ENCODE measurements at regions not wholly inside any gene's neighbourhood (a gene's known extent, or its start where the extent isn't known, plus 50 kb on each side); places are given as distances from the start of the nearest gene placed in this dataset.
"Not testable (repeated sequence)": the region's sequence is repeated elsewhere in the genome, so short reads cannot be mapped to it uniquely, and the experiment has no call there.

DNA sequence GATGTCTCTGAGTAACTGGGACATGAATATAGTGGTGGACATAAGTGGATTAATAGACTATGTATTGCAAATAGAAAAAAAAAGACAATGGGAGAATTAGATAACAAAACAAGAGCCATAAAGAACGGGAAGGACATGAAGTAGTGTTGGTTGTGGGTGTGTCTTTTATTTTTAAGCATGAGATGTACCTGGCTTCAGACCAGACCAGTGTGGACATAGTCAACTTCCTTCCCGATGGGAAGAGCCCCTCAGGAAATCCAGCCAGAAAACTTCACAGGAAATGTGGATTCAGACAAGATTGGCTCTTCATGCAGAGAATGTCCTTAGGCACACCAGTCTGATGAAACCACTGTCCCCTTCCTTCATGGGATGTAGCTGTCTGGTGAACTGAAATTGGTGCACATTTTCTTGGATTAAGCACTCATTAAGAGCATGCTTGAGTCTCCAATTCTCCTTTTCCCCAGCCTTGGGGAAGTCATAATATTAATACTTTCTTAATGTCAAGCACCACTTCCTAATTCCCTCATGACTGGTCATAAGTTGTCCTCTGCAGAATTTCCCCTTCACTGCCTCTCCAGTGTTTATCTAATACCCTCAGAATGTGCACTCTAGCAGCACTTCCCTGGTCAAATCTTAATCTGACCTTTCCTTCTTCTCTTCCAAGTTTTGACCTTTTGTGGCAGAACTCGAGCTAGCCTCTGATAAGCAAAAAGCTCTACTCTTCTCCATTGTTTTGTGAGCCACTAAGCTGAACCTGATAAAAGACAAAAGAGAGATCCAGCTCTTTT lies 350.6 kb upstream of the MAF start:
- intact Hi-C loops (cut with DNase I) = no loop called here
- ATAC-seq = no peak
- no peak for DNase-seq (ENCODE audit: low spot score)

DNA sequence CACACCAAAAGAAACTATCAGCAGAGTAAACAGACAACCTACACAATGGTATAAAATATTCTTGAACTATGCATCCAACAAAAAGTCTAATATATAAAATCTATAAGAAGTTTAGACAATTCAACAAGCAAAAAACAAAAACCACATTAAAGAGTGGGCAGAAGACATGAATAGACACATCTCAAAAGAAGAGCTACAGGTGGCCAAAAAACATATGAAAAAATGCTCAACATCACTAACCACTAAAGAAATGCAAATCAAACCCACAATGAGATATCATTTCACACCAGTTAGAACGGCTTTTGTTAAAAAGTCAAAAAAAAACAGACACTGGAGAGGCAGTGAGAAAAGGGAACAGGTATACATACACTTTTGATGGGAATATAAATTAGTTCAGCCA lies 348.9 kb upstream of the MAF start:
- intact Hi-C loops (cut with DNase I) = no loop called here
- ATAC-seq (no peak), DNase-seq (ENCODE audit: low spot score) (no peak)

DNA sequence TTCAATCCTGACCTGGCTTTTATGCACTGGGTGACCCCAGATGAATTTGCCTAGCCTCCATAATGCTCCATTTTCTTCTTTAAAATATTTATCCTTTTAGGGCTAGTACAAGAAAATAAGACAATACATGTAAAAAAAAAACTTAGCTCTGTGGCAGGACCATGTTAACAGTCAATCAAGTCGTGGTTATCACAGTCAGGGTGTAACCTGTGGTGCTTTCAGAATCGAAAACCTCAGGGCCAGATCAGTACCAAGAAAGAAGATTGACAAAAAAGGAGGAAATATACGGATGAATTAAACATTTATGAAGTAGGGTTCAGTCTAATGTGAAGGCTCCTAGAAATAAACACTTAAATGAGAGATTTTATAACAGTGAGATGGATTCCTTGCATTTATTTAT lies 347.2 kb upstream of the MAF start:
- intact Hi-C loops (cut with DNase I) = no loop called here
- ATAC-seq = no peak
- no peak for DNase-seq (ENCODE audit: low spot score)

- ATAC-seq (no peak), DNase-seq (ENCODE audit: low spot score) (no peak)
- intact Hi-C loops (cut with DNase I) = no loop called here
Observed at GRCh38 chr16:79946252-79946651, 345.7 kb upstream of the MAF start.

- no peak for DNase-seq (ENCODE audit: low spot score)
- intact Hi-C loops (cut with DNase I) = no loop called here
- ATAC-seq = no peak
Observed at GRCh38 chr16:79943736-79944135, 343.2 kb upstream of the MAF start.

- DNase-seq (ENCODE audit: low spot score) (no peak), ATAC-seq (no peak)
- intact Hi-C loops (cut with DNase I) = no loop called here
Observed at GRCh38 chr16:79938575-79938974, 338.0 kb upstream of the MAF start.

GRCh38 chr16:79937671-79938070 lies 337.1 kb upstream of the MAF start:
- ATAC-seq; DNase-seq (ENCODE audit: low spot score); intact Hi-C loops (cut with DNase I): not testable (repeated sequence)

DNA sequence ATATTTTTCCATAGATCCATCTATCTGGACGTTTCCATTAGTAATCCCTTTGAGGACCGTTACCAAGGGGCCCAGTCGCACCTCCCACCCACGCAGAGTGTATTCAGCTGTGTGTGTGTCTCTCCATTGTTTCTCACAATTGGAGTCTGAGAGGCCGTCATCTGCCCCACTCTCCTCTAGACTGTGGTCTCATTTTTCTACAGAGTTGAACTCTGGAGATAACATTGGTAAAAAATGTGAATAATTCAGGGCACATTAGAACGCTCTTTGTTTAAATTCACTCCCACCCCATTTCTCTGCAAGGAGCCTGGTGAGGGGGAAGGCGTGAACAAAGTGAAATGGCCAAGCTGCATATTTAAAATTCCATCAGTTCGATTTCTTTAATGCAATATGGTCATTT lies 333.1 kb upstream of the MAF start:
- ATAC-seq (no peak), DNase-seq (ENCODE audit: low spot score) (no peak)
- intact Hi-C loops (cut with DNase I) = no loop called here

DNA sequence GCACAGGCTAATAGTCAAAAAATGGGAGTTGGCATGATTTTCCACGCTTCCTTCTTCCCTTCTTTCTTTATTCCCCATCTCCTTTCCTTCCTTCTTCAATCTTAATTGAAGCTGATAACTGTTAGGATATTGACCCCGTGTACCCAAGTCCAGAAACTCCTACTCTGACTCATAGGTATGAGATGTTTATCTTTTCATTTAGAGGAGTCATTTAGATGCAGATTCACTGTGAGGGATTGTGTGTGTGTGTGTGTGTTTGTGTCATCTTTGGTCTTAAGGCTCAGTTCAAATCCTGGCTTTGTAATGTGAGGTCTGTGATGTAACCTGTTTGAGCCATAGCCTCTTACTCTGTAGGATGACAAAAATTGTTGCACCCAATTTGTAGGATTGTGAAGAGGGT lies 332.0 kb upstream of the MAF start:
- intact Hi-C loops (cut with DNase I) = no loop called here
- DNase-seq (ENCODE audit: low spot score) = no peak
- ATAC-seq = no peak

GRCh38 chr16:79931721-79932120 lies 331.2 kb upstream of the MAF start:
- ATAC-seq = no peak
- intact Hi-C loops (cut with DNase I) = no loop called here
- DNase-seq (ENCODE audit: low spot score) = no peak

- ATAC-seq (peak; percentile 32), DNase-seq (ENCODE audit: low spot score) (no peak)
- intact Hi-C loops (cut with DNase I) = no loop called here
Observed at GRCh38 chr16:79929260-79929965, 328.9 kb upstream of the MAF start.

GRCh38 chr16:79928142-79928873 lies 327.8 kb upstream of the MAF start:
- no peak for ATAC-seq
- intact Hi-C loops (cut with DNase I) = no loop called here
- no peak for DNase-seq (ENCODE audit: low spot score)

- intact Hi-C loops (cut with DNase I) = no loop called here
- ATAC-seq (no peak), DNase-seq (ENCODE audit: low spot score) (no peak)
Observed at GRCh38 chr16:79926451-79927205, 326.1 kb upstream of the MAF start.

GRCh38 chr16:79923431-79923830 lies 322.9 kb upstream of the MAF start:
- ATAC-seq (no peak), DNase-seq (ENCODE audit: low spot score) (no peak)
- intact Hi-C loops (cut with DNase I) = no loop called here

DNA sequence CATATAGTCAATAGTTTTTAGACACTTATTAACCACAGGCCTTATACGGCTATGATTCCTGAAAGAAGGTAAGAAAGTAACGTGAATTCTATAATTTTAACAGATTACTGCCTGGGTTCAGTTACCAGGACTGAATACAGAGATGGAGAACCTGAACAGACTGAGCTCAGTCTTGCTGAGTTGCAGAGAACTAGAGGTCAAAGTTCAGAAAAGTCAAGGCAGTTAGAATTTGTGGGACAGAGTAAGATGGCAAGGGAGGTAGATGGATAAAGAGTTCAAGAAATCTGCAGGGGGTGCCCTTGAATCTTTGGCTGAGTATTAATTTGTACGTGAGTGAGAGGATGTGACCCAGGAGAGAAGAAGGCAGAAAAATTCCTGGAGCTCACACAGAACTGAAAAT lies 320.1 kb upstream of the MAF start:
- ATAC-seq = no peak
- DNase-seq (ENCODE audit: low spot score) = no peak
- intact Hi-C loops (cut with DNase I) = no loop called here

DNA sequence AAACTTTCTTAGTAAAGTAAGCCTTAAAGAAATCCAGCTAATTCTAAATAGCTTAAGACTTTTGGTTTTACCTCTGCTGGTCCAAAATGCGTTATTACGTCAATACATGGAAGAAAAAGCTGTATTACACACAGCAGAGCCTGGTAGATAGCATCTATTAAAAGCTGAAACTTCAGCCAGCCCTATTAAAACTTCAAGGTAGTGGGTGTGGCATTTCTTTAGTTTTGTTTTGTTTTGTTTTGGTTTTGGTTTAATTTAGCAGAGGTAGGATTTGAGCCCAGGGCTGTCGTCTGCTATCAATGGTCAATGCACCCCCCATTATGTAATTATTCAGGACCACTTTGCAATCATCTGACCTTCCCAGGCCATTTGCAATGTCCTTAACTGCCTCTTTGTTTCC lies 318.4 kb upstream of the MAF start:
- DNase-seq (ENCODE audit: low spot score) (no peak), ATAC-seq (no peak)
- intact Hi-C loops (cut with DNase I) = no loop called here

DNA sequence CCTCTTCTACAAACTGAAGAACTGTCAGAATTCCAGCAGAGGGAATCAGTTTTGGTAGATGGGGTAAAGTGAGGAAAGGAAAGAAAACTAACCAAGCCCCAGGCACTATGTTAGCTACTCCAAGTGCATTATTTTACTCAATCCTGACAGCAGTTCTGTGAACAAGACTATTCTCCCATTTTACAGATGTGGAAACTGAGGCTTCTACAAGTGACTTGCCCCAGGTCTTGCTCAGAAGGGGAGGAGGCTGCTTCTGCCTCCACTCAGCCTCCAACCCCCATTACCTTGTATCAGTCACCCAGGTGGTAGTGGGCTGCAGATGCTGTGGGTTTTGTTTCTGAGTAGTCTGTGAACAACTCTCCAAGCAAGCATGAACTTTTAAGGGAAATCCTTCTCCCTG lies 315.2 kb upstream of the MAF start:
- intact Hi-C loops (cut with DNase I) = no loop called here
- no peak for ATAC-seq

DNA sequence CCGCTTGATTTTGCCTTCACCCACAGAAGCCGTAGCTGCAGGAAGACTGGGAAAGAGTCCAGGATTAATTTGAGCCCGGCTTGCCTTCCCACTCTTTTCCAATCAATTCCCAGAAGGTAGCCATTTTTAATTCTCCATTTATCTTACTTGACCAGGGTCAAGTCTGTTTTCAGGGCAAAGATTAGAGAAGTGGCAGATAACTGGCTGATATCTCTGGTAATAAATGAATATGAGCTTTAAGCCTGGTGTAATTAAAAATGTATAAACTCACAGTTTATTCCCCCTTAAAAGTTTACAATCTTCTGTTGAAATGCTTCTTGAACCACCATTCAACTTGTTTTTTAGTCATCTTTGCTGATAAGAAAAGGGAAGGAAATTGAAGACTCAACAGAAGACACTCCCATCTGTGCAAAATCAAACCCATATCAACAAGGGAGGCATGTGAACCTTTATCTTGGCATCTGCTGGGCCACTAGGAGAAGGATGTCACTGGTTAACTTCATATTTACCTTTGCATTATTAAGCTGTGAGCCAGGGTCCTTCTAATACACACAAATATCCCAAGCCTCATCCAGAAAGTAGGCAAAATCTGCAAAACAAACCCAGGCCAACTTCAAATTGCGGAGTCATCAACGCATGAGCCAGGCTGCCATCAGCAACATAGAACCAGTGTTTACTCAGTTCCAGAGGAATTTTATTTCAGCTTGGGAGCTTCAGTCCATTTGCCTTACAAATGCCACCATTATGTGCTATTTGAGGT lies 314.6 kb upstream of the MAF start:
- no peak for DNase-seq (ENCODE audit: low spot score)
- intact Hi-C loops (cut with DNase I) = no loop called here
- no peak for ATAC-seq

More for the DNA sequence above, 315.2 kb upstream of the MAF start:
- no peak for DNase-seq (ENCODE audit: low spot score)
